ENCODE measurements at regions not wholly inside any gene's neighbourhood (a gene's known extent, or its start where the extent isn't known, plus 50 kb on each side); places are given as distances from the start of the nearest gene placed in this dataset.
A peak's percentile ranks its signal among the peaks of the same experiment; 100 is the strongest.
"Not testable (repeated sequence)": the region's sequence is repeated elsewhere in the genome, so short reads cannot be mapped to it uniquely, and the experiment has no call there.

GRCh38 chr3:165918657-165918979, 81.4 kb upstream of the BCHE start:
- TF ChIP-seq CTCF (IDR thresholded peaks at IDR 0.05; ENCODE audit: unreplicated experiment) = no peak
- no peak overlapping the region for H3K4me3 Mint-ChIP-seq (ENCODE audit: unreplicated experiment)
- no peaks in the 10 kb centered on the region for H3K9me3 Mint-ChIP-seq (ENCODE audit: unreplicated experiment)
- no peaks in the 10 kb centered on the region for H3K36me3 Mint-ChIP-seq (ENCODE audit: insufficient read depth, unreplicated experiment)
- ChIA-PET POLR2A (no interaction called here), CTCF (no interaction called here)
- H3K27me3 Mint-ChIP-seq (ENCODE audit: insufficient read depth, unreplicated experiment) = no peaks in the 10 kb centered on the region
- intact Hi-C loops (cut with micrococcal nuclease) = no loop called here
- BruUV-seq (replicated peaks) = no TSS peak
- no peak overlapping the region for H3K27ac Mint-ChIP-seq (ENCODE audit: low read depth, unreplicated experiment)
- DNase-seq (ENCODE audit: unreplicated experiment) = no peak
- no peaks in the 10 kb centered on the region for H3K4me1 Mint-ChIP-seq (ENCODE audit: insufficient read depth, unreplicated experiment)

- H3K27me3 Mint-ChIP-seq (ENCODE audit: insufficient read depth, unreplicated experiment); POLR2A ChIA-PET; CTCF ChIA-PET; BruUV-seq (replicated peaks); H3K4me1 Mint-ChIP-seq (ENCODE audit: insufficient read depth, unreplicated experiment); H3K36me3 Mint-ChIP-seq (ENCODE audit: insufficient read depth, unreplicated experiment); DNase-seq (ENCODE audit: unreplicated experiment); H3K27ac Mint-ChIP-seq (ENCODE audit: low read depth, unreplicated experiment); H3K4me3 Mint-ChIP-seq (ENCODE audit: unreplicated experiment); intact Hi-C loops (cut with micrococcal nuclease); H3K9me3 Mint-ChIP-seq (ENCODE audit: unreplicated experiment): not testable (repeated sequence)
Measured at GRCh38 chr3:165917938-165918656, 80.9 kb upstream of the BCHE start.

GRCh38 chr3:165915104-165915503, 77.9 kb upstream of the BCHE start:
- BruUV-seq (replicated peaks); POLR2A ChIA-PET; DNase-seq (ENCODE audit: unreplicated experiment); H3K4me3 Mint-ChIP-seq (ENCODE audit: unreplicated experiment); H3K27me3 Mint-ChIP-seq (ENCODE audit: insufficient read depth, unreplicated experiment); H3K4me1 Mint-ChIP-seq (ENCODE audit: insufficient read depth, unreplicated experiment); H3K27ac Mint-ChIP-seq (ENCODE audit: low read depth, unreplicated experiment); CTCF ChIA-PET; intact Hi-C loops (cut with micrococcal nuclease); H3K9me3 Mint-ChIP-seq (ENCODE audit: unreplicated experiment); H3K36me3 Mint-ChIP-seq (ENCODE audit: insufficient read depth, unreplicated experiment): not testable (repeated sequence)

- H3K4me1 Mint-ChIP-seq (ENCODE audit: insufficient read depth, unreplicated experiment) = no peaks in the 10 kb centered on the region
- no peak overlapping the region for H3K27ac Mint-ChIP-seq (ENCODE audit: low read depth, unreplicated experiment)
- POLR2A ChIA-PET = no interaction called here
- no peak overlapping the region for H3K4me3 Mint-ChIP-seq (ENCODE audit: unreplicated experiment)
- no peaks in the 10 kb centered on the region for H3K36me3 Mint-ChIP-seq (ENCODE audit: insufficient read depth, unreplicated experiment)
- H3K27me3 Mint-ChIP-seq (ENCODE audit: insufficient read depth, unreplicated experiment) = no peaks in the 10 kb centered on the region
- no peak for TF ChIP-seq CTCF (IDR thresholded peaks at IDR 0.05; ENCODE audit: unreplicated experiment)
- intact Hi-C loops (cut with micrococcal nuclease) = no loop called here
- H3K9me3 Mint-ChIP-seq (ENCODE audit: unreplicated experiment) = peaks cover 17% of the 10 kb centered on the region
- CTCF ChIA-PET = no interaction called here
- BruUV-seq (replicated peaks) = no TSS peak
- DNase-seq (ENCODE audit: unreplicated experiment) = peak; percentile 34
Measured at GRCh38 chr3:165903885-165904630, 66.8 kb upstream of the BCHE start.

- intact Hi-C loops (cut with micrococcal nuclease) = no loop called here
- Mint-ChIP-seq H3K9me3 (ENCODE audit: unreplicated experiment) (peaks cover 12% of the 10 kb centered on the region), H3K27ac (ENCODE audit: low read depth, unreplicated experiment) (no peak overlapping the region), H3K36me3 (ENCODE audit: insufficient read depth, unreplicated experiment) (no peaks in the 10 kb centered on the region), H3K4me1 (ENCODE audit: insufficient read depth, unreplicated experiment) (no peaks in the 10 kb centered on the region), H3K27me3 (ENCODE audit: insufficient read depth, unreplicated experiment) (no peaks in the 10 kb centered on the region), H3K4me3 (ENCODE audit: unreplicated experiment) (no peak overlapping the region)
- TF ChIP-seq CTCF (IDR thresholded peaks at IDR 0.05; ENCODE audit: unreplicated experiment) = no peak
- DNase-seq (ENCODE audit: unreplicated experiment) = no peak
- ChIA-PET CTCF (no interaction called here), POLR2A (no interaction called here)
- no TSS peak for BruUV-seq (replicated peaks)
Measured at GRCh38 chr3:165899066-165899465, 61.8 kb upstream of the BCHE start.
